ENCODE measurements at regions not wholly inside any gene's neighbourhood (a gene's known extent, or its start where the extent isn't known, plus 50 kb on each side); places are given as distances from the start of the nearest gene placed in this dataset.
"Not testable (repeated sequence)": the region's sequence is repeated elsewhere in the genome, so short reads cannot be mapped to it uniquely, and the experiment has no call there.

DNA sequence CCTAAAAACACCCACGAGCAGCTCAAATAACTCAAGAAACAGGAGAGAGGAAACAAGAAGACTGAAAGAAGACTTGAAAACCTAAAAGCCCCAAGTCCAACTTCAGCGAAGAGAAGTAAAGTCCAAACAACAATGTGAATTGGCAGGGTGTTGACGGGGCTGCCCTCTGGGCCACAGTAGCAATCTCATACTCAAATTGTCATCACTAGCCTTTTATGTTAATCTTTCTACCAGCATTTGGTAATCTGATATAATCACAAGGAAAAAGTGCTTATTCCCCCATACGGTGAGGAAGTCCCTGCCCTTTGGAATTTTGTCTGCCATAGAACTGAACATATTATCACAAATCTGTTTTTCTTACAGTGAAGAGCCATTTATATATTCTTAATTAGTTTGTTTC lies 51.5 kb upstream of the IFNE start:
- H3K9me3 ChIP-seq, result no peaks in the 10 kb centered on the region
- H3K4me3 ChIP-seq, result no peak overlapping the region
- no peak overlapping the region for H3K27ac ChIP-seq
- no peak for DNase-seq
- no peaks in the 10 kb centered on the region for H3K27me3 ChIP-seq
- intact Hi-C loops (cut with DNase I; ENCODE audit: low total_unique reads), result no loop called here
- TF ChIP-seq, protein P1, sequence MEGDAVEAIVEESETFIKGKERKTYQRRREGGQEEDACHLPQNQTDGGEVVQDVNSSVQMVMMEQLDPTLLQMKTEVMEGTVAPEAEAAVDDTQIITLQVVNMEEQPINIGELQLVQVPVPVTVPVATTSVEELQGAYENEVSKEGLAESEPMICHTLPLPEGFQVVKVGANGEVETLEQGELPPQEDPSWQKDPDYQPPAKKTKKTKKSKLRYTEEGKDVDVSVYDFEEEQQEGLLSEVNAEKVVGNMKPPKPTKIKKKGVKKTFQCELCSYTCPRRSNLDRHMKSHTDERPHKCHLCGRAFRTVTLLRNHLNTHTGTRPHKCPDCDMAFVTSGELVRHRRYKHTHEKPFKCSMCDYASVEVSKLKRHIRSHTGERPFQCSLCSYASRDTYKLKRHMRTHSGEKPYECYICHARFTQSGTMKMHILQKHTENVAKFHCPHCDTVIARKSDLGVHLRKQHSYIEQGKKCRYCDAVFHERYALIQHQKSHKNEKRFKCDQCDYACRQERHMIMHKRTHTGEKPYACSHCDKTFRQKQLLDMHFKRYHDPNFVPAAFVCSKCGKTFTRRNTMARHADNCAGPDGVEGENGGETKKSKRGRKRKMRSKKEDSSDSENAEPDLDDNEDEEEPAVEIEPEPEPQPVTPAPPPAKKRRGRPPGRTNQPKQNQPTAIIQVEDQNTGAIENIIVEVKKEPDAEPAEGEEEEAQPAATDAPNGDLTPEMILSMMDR (IDR thresholded peaks at IDR 0.05), result no peak
- H3K4me1 ChIP-seq, result no peaks in the 10 kb centered on the region
- H3K36me3 ChIP-seq, result no peaks in the 10 kb centered on the region

DNA sequence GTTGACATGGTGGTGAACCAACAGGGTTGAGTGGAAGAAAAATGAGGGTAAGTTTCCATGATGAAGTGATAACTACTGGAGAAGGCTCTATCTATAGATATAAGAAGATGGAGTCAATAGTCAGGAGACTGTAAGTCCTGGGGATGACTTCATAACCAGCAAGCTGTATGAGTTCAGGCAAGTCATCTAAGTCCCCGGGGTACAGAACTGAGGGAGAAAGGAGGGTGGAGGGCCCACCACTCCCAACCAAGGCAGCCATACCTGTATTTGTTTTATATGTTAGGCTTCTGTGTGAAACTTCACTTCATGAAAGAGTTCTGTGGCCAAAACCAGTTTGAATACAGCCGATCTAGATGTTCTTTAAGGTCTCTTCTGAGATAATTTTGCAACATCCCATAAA lies 53.3 kb upstream of the IFNE start:
- H3K9me3 ChIP-seq, result no peaks in the 10 kb centered on the region
- intact Hi-C loops (cut with DNase I; ENCODE audit: low total_unique reads), result no loop called here
- TF ChIP-seq, protein P1 (IDR thresholded peaks at IDR 0.05), result no peak
- no peak overlapping the region for H3K27ac ChIP-seq
- no peaks in the 10 kb centered on the region for H3K27me3 ChIP-seq
- H3K4me3 ChIP-seq, result no peak overlapping the region
- H3K36me3 ChIP-seq, result no peaks in the 10 kb centered on the region
- H3K4me1 ChIP-seq, result no peaks in the 10 kb centered on the region
- no peak for DNase-seq

DNA sequence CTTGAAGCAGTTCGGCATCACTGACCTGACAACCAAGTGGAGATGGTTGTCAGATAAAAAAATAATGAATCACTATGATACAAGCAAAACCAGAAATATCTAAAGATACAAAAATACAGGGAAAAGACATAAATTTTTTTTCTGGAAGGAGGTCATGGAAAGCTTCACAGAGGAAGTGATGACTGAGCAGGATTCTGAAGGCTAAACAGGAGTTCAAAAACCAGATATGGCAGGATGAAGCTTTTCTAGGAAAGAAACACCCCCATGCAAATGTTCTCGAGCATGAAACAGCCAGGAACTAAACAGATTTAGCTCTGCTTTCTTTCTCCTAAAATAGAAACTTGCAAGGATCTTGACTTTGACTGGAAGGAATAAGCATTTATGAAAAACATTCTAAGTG lies 60.7 kb upstream of the IFNE start:
- TF ChIP-seq, protein P1 (IDR thresholded peaks at IDR 0.05), result no peak
- Histone ChIP-seq H3K9me3 (no peaks in the 10 kb centered on the region), H3K27ac (no peak overlapping the region), H3K27me3 (no peaks in the 10 kb centered on the region), H3K36me3 (no peaks in the 10 kb centered on the region), H3K4me3 (no peak overlapping the region), H3K4me1 (no peaks in the 10 kb centered on the region)
- intact Hi-C loops (cut with DNase I; ENCODE audit: low total_unique reads), result no loop called here
- no peak for DNase-seq

DNA sequence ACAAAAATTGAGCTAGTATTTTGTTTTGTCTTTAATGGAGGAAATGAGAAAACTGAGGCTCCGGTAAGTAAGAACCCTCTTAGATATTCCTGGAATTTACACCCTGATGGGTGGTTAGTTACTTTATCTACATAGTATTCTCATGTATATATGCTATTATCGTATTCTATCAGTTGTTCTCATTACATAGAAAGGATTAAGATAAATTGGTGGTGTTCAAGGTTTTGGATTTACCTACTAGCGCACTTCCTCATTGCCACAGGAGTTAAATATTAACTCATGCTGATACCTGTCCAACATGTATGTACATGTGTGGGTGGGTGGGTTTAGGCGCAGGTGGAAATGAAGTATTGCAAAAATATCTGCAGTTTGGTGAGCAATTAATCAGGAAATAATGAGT lies 61.1 kb upstream of the IFNE start:
- no peaks in the 10 kb centered on the region for H3K36me3 ChIP-seq
- H3K9me3 ChIP-seq, result no peaks in the 10 kb centered on the region
- intact Hi-C loops (cut with DNase I; ENCODE audit: low total_unique reads), result no loop called here
- H3K4me1 ChIP-seq, result no peaks in the 10 kb centered on the region
- no peak overlapping the region for H3K27ac ChIP-seq
- H3K4me3 ChIP-seq, result no peak overlapping the region
- no peak for DNase-seq
- H3K27me3 ChIP-seq, result no peaks in the 10 kb centered on the region
- TF ChIP-seq, protein P1 (IDR thresholded peaks at IDR 0.05), result no peak

DNA sequence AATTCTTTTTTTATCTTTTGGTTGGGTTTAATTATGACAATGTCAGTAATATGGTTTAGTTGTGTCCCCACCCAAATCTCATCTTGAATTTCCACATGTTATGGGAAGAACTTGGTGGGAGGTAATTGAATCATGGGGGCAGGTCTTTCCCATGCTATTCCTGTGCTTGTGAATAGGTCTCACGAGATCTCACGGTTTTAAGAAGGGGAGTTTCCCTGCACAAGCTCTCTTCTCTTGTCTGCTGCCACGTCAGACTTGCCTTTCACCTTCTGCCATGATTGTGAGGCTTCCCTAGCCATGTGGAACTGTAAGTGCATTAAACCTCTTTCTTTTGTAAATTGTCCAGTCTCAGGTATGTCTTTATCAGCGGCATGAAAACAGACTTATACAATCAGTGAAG lies 61.7 kb upstream of the IFNE start:
- H3K4me3 ChIP-seq; intact Hi-C loops (cut with DNase I; ENCODE audit: low total_unique reads); H3K4me1 ChIP-seq; H3K9me3 ChIP-seq; H3K36me3 ChIP-seq; H3K27ac ChIP-seq; H3K27me3 ChIP-seq; DNase-seq: not testable (repeated sequence)

DNA sequence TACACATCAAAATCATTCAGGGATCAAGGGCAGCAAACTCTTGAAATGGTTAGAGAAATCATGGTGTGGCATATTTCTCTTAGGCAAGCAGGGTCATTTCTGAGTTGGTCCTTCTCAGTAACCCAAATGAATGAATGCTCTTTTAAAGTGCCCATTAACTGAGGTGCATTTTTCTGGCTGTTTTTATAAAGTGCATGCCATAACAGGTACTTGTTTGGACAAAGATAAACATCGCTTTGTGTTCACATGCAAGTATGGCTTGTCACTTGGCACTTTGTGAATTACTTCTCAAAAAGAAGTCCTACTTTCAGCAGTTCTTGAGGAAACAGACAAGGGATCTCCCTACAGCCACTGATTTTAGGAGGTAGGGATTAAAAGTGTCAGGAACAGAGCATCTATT lies 64.8 kb upstream of the IFNE start:
- H3K36me3 ChIP-seq, result no peaks in the 10 kb centered on the region
- DNase-seq, result no peak
- intact Hi-C loops (cut with DNase I; ENCODE audit: low total_unique reads), result no loop called here
- H3K4me1 ChIP-seq, result peaks cover 0 to 15% (median 10%) of the 10 kb centered on the region in 4 donors
- TF ChIP-seq, protein P1 (IDR thresholded peaks at IDR 0.05), result no peak
- H3K9me3 ChIP-seq, result no peaks in the 10 kb centered on the region
- H3K27ac ChIP-seq, result no peak overlapping the region
- no peaks in the 10 kb centered on the region for H3K27me3 ChIP-seq
- H3K4me3 ChIP-seq, result no peak overlapping the region
